ENCODE measurements at regions not wholly inside any gene's neighbourhood (a gene's known extent, or its start where the extent isn't known, plus 50 kb on each side); places are given as distances from the start of the nearest gene placed in this dataset.
"Not testable (repeated sequence)": the region's sequence is repeated elsewhere in the genome, so short reads cannot be mapped to it uniquely, and the experiment has no call there.

GRCh38 chr6:168937054-168937453 lies 316.6 kb downstream of the THBS2 start:
- no peak for TF ChIP-seq TAF1 (IDR thresholded peaks at IDR 0.05; ENCODE audit: borderline replicate concordance, low read depth, low read length)
- no peak for TF ChIP-seq POLR2A (IDR thresholded peaks at IDR 0.05; ENCODE audit: low read depth, low read length)
- no peak for TF ChIP-seq POLR2AphosphoS5 (IDR thresholded peaks at IDR 0.05; ENCODE audit: low read depth, low read length)
- FAIRE-seq (no peak), DNase-seq (ENCODE audit: insufficient read length) (no peak)

- DNase-seq (ENCODE audit: insufficient read length) (no peak), FAIRE-seq (no peak)
- TF ChIP-seq POLR2A (IDR thresholded peaks at IDR 0.05; ENCODE audit: low read depth, low read length) (no peak), POLR2AphosphoS5 (IDR thresholded peaks at IDR 0.05; ENCODE audit: low read depth, low read length) (no peak), TAF1 (IDR thresholded peaks at IDR 0.05; ENCODE audit: borderline replicate concordance, low read depth, low read length) (no peak)
Observed at GRCh38 chr6:168935628-168936010, 318.0 kb downstream of the THBS2 start.

- no peak for FAIRE-seq
- no peak for TF ChIP-seq POLR2A (IDR thresholded peaks at IDR 0.05; ENCODE audit: low read depth, low read length)
- TF ChIP-seq TAF1 (IDR thresholded peaks at IDR 0.05; ENCODE audit: borderline replicate concordance, low read depth, low read length), result no peak
- no peak for TF ChIP-seq POLR2AphosphoS5 (IDR thresholded peaks at IDR 0.05; ENCODE audit: low read depth, low read length)
- no peak for DNase-seq (ENCODE audit: insufficient read length)
Observed at GRCh38 chr6:168934660-168935627, 318.7 kb downstream of the THBS2 start.

- not testable (repeated sequence) for FAIRE-seq; DNase-seq (ENCODE audit: insufficient read length)
Observed at GRCh38 chr6:168932171-168932570, 321.5 kb downstream of the THBS2 start.

- FAIRE-seq; DNase-seq (ENCODE audit: insufficient read length): not testable (repeated sequence)
Observed at GRCh38 chr6:168931072-168931471, 322.6 kb downstream of the THBS2 start.

GRCh38 chr6:168929871-168930450 lies 323.7 kb downstream of the THBS2 start:
- no peak for TF ChIP-seq TAF1 (IDR thresholded peaks at IDR 0.05; ENCODE audit: borderline replicate concordance, low read depth, low read length)
- no peak for TF ChIP-seq POLR2A (IDR thresholded peaks at IDR 0.05; ENCODE audit: low read depth, low read length)
- no peak for TF ChIP-seq POLR2AphosphoS5 (IDR thresholded peaks at IDR 0.05; ENCODE audit: low read depth, low read length)
- DNase-seq (ENCODE audit: insufficient read length), result no peak
- no peak for FAIRE-seq

- no peak for DNase-seq (ENCODE audit: insufficient read length)
- no peak for TF ChIP-seq POLR2AphosphoS5 (IDR thresholded peaks at IDR 0.05; ENCODE audit: low read depth, low read length)
- no peak for TF ChIP-seq TAF1 (IDR thresholded peaks at IDR 0.05; ENCODE audit: borderline replicate concordance, low read depth, low read length)
- no peak for TF ChIP-seq POLR2A (IDR thresholded peaks at IDR 0.05; ENCODE audit: low read depth, low read length)
- FAIRE-seq, result no peak
Observed at GRCh38 chr6:168928012-168928411, 325.6 kb downstream of the THBS2 start.

- TF ChIP-seq TAF1 (IDR thresholded peaks at IDR 0.05; ENCODE audit: borderline replicate concordance, low read depth, low read length) (no peak), POLR2A (IDR thresholded peaks at IDR 0.05; ENCODE audit: low read depth, low read length) (no peak), POLR2AphosphoS5 (IDR thresholded peaks at IDR 0.05; ENCODE audit: low read depth, low read length) (no peak)
- FAIRE-seq (no peak), DNase-seq (ENCODE audit: insufficient read length) (no peak)
Observed at GRCh38 chr6:168927026-168927425, 326.6 kb downstream of the THBS2 start.

- TF ChIP-seq POLR2A (IDR thresholded peaks at IDR 0.05; ENCODE audit: low read depth, low read length) (no peak), TAF1 (IDR thresholded peaks at IDR 0.05; ENCODE audit: borderline replicate concordance, low read depth, low read length) (no peak), POLR2AphosphoS5 (IDR thresholded peaks at IDR 0.05; ENCODE audit: low read depth, low read length) (no peak)
- no peak for DNase-seq (ENCODE audit: insufficient read length)
- FAIRE-seq, result no peak
Observed at GRCh38 chr6:168926306-168926705, 327.3 kb downstream of the THBS2 start.

GRCh38 chr6:168925671-168926070 lies 328.0 kb downstream of the THBS2 start:
- TF ChIP-seq TAF1 (IDR thresholded peaks at IDR 0.05; ENCODE audit: borderline replicate concordance, low read depth, low read length) (no peak), POLR2AphosphoS5 (IDR thresholded peaks at IDR 0.05; ENCODE audit: low read depth, low read length) (no peak), POLR2A (IDR thresholded peaks at IDR 0.05; ENCODE audit: low read depth, low read length) (no peak)
- FAIRE-seq (no peak), DNase-seq (ENCODE audit: insufficient read length) (no peak)

- no peak for DNase-seq (ENCODE audit: insufficient read length)
- TF ChIP-seq POLR2AphosphoS5 (IDR thresholded peaks at IDR 0.05; ENCODE audit: low read depth, low read length) (no peak), POLR2A (IDR thresholded peaks at IDR 0.05; ENCODE audit: low read depth, low read length) (no peak), TAF1 (IDR thresholded peaks at IDR 0.05; ENCODE audit: borderline replicate concordance, low read depth, low read length) (no peak)
- no peak for FAIRE-seq
Observed at GRCh38 chr6:168923171-168923570, 330.5 kb downstream of the THBS2 start.

- no peak for FAIRE-seq
- no peak for DNase-seq (ENCODE audit: insufficient read length)
- TF ChIP-seq POLR2A (IDR thresholded peaks at IDR 0.05; ENCODE audit: low read depth, low read length) (no peak), TAF1 (IDR thresholded peaks at IDR 0.05; ENCODE audit: borderline replicate concordance, low read depth, low read length) (no peak), POLR2AphosphoS5 (IDR thresholded peaks at IDR 0.05; ENCODE audit: low read depth, low read length) (no peak)
Observed at GRCh38 chr6:168922436-168922835, 331.2 kb downstream of the THBS2 start.

Data from GM12892 (cell line).